Ishikawa (cell line): ENCODE measurements at regions not wholly inside any gene's neighbourhood (a gene's known extent, or its start where the extent isn't known, plus 50 kb on each side); places are given as distances from the start of the nearest gene placed in this dataset.

Experiments
- CEBPB ChIP-seq: IDR thresholded peaks from 2 replicates; pipeline ENCODE4 v1.6.1; 2012
- CREB1 ChIP-seq: IDR thresholded peaks from 2 replicates; pipeline ENCODE4 v1.6.1; 2012; ENCODE audit warnings: low read depth
- EGR1 ChIP-seq: IDR thresholded peaks from 2 replicates; pipeline ENCODE4 v1.6.1; 2012
- EP300 ChIP-seq: IDR thresholded peaks from 2 replicates; pipeline ENCODE4 v1.6.1; 2012; ENCODE audit warnings: borderline replicate concordance
- FOXM1 ChIP-seq: IDR thresholded peaks from 2 replicates; pipeline ENCODE4 v1.6.1; 2012; ENCODE audit warnings: low read depth, borderline replicate concordance
- NFIC ChIP-seq: IDR thresholded peaks from 2 replicates; pipeline ENCODE4 v1.6.1; 2012
- RAD21 ChIP-seq: IDR thresholded peaks from 2 replicates; pipeline ENCODE4 v1.6.1; 2012; ENCODE audit warnings: low read depth
- TAF1 ChIP-seq: IDR thresholded peaks from 2 replicates; pipeline ENCODE4 v1.6.1; 2012; ENCODE audit warnings: low read depth, mild to moderate bottlenecking
- TCF12 ChIP-seq: IDR thresholded peaks from 2 replicates; pipeline ENCODE4 v1.6.1; 2012; ENCODE audit warnings: low read depth
- TEAD4 ChIP-seq: IDR thresholded peaks from 2 replicates; pipeline ENCODE4 v1.6.1; 2012
- YY1 ChIP-seq: IDR thresholded peaks from 2 replicates; pipeline ENCODE4 v1.6.1; 2012; ENCODE audit warnings: low read depth
- ZBTB7A ChIP-seq: IDR thresholded peaks from 2 replicates; pipeline ENCODE4 v1.6.1; 2012; ENCODE audit warnings: low read depth
- TF ChIP-seq, protein P1 (sequence below): IDR thresholded peaks from 2 replicates; pipeline ENCODE4 v1.6.1; 2012
- TF ChIP-seq, protein P2 (sequence below): IDR thresholded peaks from 2 replicates; pipeline ENCODE4 v1.6.1; 2012
- TF ChIP-seq, protein P3 (sequence below): IDR thresholded peaks from 2 replicates; pipeline ENCODE4 v1.6.1; 2012; ENCODE audit warnings: low read depth, mild to moderate bottlenecking

DNA sequence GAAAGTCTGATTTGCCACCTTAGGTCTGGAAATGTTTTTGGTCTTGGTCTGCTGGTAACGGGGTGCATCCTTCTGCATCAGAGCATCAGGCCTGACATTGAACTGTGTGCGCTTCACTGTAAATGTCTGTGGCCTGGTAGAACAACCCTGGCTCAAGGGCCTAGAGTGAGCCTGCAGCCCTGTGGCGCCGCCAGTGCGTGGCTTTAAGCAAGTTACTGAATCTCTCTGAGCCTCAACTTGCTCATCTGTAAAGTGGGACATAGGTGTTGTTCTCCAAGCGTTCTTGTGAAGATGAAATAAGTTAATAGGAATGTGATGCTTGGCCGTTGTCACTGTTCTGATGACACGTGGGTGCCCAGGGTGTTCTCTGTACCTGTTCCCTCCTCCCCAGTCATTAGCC lies 127.6 kb upstream of the CIBAR2 start:
- TF ChIP-seq, protein P1, sequence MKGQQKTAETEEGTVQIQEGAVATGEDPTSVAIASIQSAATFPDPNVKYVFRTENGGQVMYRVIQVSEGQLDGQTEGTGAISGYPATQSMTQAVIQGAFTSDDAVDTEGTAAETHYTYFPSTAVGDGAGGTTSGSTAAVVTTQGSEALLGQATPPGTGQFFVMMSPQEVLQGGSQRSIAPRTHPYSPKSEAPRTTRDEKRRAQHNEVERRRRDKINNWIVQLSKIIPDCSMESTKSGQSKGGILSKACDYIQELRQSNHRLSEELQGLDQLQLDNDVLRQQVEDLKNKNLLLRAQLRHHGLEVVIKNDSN = no peak
- TF ChIP-seq ZBTB7A (no peak), NFIC (no peak), YY1 (no peak), CEBPB (no peak), EP300 (no peak), TEAD4 (no peak)
- TF ChIP-seq, protein P2, sequence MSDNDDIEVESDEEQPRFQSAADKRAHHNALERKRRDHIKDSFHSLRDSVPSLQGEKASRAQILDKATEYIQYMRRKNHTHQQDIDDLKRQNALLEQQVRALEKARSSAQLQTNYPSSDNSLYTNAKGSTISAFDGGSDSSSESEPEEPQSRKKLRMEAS = no peak
- TF ChIP-seq, protein P3, sequence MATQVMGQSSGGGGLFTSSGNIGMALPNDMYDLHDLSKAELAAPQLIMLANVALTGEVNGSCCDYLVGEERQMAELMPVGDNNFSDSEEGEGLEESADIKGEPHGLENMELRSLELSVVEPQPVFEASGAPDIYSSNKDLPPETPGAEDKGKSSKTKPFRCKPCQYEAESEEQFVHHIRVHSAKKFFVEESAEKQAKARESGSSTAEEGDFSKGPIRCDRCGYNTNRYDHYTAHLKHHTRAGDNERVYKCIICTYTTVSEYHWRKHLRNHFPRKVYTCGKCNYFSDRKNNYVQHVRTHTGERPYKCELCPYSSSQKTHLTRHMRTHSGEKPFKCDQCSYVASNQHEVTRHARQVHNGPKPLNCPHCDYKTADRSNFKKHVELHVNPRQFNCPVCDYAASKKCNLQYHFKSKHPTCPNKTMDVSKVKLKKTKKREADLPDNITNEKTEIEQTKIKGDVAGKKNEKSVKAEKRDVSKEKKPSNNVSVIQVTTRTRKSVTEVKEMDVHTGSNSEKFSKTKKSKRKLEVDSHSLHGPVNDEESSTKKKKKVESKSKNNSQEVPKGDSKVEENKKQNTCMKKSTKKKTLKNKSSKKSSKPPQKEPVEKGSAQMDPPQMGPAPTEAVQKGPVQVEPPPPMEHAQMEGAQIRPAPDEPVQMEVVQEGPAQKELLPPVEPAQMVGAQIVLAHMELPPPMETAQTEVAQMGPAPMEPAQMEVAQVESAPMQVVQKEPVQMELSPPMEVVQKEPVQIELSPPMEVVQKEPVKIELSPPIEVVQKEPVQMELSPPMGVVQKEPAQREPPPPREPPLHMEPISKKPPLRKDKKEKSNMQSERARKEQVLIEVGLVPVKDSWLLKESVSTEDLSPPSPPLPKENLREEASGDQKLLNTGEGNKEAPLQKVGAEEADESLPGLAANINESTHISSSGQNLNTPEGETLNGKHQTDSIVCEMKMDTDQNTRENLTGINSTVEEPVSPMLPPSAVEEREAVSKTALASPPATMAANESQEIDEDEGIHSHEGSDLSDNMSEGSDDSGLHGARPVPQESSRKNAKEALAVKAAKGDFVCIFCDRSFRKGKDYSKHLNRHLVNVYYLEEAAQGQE = no peak

DNA sequence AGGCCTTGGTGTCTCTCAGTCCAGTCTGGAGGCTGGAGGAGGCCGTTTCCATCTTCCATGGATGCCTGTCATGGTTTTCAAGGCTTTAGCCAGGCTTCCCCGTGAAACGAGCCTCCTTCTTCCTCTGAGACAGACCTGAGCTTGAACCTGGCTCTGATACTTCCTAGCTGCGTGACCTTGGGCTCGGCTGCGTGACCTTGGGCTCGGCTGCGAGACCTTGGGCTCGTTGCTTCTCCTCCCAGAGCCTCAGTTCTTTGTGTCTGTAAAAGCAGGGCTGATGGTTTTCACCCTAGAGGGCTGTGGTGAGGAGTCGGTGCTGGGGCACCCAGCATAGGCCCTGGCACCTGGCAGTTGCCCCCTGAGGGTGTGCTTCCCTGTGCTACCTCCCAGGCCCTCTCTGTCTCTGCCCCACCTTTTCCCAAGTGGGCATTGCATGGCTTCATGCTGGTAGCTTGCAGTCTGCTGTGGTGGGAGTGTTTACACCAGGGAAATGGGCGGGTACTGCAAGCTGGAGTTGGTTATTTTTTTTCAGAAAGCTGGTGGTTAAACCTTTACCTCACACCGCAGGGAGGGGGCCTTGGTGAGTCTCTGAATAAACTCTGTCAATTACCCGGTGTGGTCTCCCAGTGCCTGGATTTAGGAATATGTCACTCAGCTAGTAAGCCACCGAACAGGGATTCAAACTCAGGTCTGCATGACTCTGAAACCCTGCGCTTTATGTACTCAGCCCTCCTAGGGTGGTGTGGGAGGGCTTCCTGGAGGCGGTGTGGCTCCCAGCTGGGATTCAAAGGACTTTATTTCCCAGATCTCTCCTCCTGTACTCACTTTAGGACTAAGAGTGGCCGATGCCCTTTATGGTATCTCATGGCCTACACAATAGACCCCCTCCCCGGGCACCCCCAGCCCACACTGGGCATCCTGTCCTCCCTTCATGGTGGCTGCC lies 129.0 kb upstream of the CIBAR2 start:
- TF ChIP-seq TCF12 = no peak
- TF ChIP-seq YY1 = no peak
- TF ChIP-seq CREB1 = no peak
- TF ChIP-seq EP300 = no peak
- no peak for TF ChIP-seq FOXM1
- TF ChIP-seq CEBPB = no peak
- TF ChIP-seq, protein P3 = no peak
- TF ChIP-seq RAD21 = no peak
- TF ChIP-seq, protein P2 = no peak
- no peak for TF ChIP-seq TEAD4
- no peak for TF ChIP-seq EGR1
- TF ChIP-seq, protein P1 = no peak
- TF ChIP-seq ZBTB7A = no peak
- TF ChIP-seq TAF1 = no peak
- no peak for TF ChIP-seq NFIC

DNA sequence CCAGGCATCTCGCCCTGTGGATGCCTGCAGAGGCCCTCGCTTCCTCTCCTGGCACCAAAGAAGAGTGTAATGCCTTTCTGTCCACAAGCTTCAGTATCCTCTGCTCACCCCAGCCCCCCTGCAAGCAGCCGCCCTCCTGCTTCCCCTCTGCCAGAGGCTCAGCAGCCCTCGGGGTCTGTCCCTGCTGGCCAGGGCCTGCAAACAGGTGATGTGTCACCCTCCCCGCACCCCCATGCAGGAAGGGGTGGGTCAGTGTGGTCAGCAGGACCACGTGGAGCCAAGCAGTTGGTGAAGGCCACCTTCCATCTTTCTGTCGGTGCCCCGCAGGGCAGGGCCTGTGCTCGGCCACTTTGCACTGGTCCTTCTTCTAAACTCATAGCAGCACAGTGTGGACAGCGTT lies 129.9 kb upstream of the CIBAR2 start:
- TF ChIP-seq TAF1 = no peak
- TF ChIP-seq, protein P2 = no peak
- no peak for TF ChIP-seq EP300
- TF ChIP-seq RAD21 = no peak
- TF ChIP-seq NFIC = no peak
- TF ChIP-seq, protein P3 = no peak
- TF ChIP-seq TCF12 = no peak
- no peak for TF ChIP-seq CREB1
- TF ChIP-seq, protein P1 = no peak
- no peak for TF ChIP-seq YY1
- no peak for TF ChIP-seq ZBTB7A
- TF ChIP-seq TEAD4 = no peak
- TF ChIP-seq FOXM1 = no peak
